NCI-H510A (cell line): ENCODE measurements at regions not wholly inside any gene's neighbourhood (a gene's known extent, or its start where the extent isn't known, plus 50 kb on each side); places are given as distances from the start of the nearest gene placed in this dataset.
"Not testable (repeated sequence)": the region's sequence is repeated elsewhere in the genome, so short reads cannot be mapped to it uniquely, and the experiment has no call there.

ENCODE experiments used
- DNase-seq: peaks from one replicate; lab custom pipeline; 2025; lab: John Stamatoyannopoulos, UW

GRCh38 chr6:106884576-106884975 is 90.0 kb downstream of the CD24 start:
- no peak for DNase-seq

DNA sequence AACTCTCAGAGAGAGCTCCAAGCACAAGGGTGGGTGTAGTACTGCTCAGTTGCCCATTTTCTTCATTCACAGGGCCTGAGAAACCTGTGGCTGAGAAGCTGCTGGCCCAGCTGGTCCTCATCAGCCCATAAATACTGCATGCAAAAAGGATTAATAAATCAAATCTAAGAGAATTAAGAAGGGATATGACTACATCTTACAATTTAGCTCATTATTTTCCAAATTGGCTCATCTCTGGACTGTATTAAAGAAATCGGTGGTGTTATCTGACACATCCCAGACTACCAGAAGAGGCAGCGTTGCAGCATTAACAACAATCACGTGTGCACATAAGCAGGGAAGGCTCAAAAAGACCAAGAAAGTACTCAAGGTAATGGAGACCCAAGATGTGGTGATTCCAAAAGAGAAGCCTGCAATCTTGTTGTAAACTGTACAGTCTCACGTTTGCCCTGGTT is 90.7 kb downstream of the CD24 start:
- DNase-seq = no peak

DNA sequence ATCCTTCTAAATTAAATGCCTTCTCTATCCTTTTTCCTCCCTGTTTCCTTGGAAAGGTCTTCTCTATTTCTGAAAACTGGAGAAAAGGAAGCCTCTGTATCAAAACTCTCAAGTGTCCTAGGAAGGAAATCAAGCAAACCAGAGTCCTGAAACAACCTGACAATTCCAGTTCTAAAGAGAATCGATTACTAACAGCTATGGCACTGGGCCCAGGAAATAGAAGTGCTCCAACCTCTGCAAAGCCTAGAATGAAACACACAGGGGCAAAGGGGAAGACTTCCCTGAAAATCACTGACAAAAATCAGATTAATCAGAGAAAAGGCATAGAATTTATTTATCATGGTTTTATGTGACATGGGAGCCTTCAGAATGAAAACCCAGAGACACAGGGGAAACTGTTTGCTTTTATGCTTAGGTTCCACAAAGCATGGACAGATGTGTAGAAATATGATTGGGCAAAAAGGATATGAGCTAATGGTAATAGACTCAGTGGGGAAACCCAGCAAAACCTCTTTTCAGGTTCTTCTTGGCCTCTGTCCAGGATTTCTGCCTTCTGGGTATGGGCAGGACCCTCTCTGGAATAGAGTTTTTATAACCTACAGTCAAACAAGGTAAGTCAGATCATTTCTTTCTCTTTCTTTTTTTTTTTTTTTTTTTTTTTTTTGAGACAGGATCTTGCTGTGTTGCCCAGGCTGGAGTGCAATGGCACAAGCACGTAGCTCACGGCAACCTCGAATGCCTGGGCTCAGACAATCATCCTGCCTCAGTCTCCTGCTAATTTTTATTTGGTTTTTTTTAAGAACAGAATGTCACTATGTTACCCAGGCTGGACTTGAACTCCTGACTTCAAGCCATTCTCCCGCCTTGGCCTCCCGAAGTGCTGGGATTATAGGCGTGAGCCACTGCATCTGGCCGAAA is 91.7 kb downstream of the CD24 start:
- no peak for DNase-seq

GRCh38 chr6:106882138-106882537 is 92.4 kb downstream of the CD24 start:
- no peak for DNase-seq

DNA sequence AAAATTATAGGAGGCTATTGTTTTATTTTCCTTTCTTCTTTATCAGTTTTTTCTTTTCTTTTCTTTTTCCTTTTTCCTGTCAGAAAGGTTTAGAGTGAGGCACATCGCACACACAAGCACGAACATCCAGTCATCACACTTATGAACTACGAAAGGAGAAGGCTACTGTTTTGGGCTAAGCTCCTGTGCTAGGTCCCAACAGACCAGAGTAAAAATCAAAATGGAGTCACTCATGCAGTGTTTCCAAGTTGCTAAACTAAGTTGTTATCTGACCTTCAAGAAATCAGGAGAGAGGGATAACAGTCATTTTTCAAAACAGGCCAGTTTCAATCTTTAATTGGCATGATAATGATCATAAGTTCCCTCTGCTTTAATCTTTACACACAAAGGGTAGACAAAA is 93.6 kb downstream of the CD24 start:
- DNase-seq = no peak

DNA sequence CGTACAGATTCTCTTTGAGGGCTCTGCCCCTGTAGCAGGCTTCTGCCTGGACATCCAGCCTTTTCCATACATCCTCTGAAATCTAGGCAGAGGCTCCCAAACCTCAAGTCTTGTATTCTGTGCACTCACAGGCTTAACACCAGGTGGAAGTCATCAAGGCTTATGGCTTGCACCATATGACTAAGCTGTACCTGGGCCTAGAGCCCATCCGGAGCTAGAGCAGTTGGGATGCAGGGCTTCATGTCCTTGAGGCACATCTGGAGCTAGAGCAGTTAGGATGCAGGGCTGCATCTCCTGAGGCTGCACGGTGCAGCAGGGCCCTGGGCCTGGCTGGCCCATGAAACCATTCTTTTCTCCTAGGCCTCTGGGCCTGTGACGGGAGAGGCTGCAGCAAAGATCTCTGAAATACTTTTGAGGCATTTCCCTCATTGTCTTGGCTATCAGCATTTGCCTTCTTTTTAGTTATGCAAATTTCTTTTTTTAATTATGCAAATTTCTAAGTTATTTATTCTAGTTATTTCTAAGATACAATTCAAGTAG is 98.7 kb downstream of the CD24 start:
- DNase-seq = no peak

DNA sequence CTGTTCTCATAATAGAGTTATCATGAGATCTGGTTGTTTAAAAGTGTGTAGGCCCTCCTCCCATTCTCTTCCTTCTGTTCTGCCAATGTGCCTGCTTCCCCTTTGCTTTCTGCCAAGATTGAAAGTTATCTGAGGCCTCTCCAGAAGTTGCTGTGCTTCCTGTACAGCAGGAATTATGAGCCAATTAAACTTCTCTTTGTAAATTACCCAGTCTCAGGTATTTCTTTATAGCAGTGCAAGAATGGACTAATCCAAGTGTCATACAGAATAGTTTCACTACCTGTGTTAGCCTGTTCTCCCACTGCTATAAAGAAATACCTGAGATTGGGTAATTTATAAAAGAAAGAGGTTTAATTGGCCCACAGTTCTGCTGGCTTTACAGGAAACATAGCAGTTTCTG is 100.0 kb downstream of the CD24 start:
- DNase-seq = no peak

DNA sequence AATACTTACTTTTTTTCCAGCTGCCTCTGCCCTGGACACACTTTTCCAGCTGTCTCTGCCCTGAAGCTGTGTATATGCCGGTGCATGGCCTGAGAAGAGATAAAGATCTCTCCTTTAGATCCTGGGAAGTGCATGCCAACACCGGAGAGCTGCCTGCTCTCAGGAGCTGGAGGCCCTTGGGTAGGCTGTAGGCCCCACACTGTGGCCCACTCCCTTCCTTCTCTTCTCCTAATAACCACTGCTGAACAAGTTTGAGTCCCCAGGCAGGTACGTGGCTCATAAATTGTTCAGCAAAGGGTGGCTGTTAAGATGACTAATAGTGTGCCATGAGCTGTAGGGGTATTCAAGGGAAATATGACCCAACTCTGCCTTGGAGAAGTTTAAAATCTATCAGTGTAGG is 102.5 kb downstream of the CD24 start:
- DNase-seq = no peak

DNA sequence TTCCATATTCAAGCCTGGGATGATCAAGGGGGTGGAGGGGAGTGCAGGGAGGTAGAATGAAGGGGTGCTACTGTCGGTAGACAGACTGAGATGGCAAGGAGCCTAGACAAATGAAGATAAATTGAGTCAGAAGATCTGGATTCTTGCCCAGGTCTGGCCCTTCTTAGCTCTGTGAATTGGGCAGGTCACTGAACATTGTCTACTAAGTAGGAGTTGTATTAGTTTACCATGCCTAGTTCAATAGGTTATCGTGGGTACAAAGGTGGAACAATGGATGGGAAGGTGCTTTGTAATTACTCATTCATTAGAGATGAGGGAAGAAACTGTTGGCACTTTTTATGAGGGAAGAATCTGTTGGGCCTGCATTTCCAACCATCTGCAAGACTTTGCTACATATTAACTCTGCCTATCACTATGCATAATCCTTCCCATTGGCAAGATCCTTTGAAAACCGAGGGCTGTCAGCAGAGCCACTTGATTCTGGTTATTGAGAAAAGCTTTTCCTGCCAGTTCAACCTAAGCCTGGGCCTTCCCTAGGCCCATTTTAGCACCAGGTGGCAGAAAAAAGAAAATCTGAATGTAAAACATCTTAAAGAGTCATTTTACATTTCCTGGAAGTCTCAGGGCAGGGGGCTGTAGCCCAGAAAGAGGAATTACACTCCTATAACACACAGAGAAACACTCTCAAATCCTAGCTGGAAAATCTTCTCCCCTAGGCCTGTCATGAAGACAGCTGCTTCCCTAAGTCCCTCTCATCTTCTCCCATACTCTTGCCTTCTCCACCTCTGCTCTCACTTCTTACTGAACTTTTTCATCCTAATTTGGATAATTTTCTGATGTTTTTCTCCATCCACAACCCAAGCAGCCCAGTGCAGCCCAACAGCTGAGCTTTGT is 103.5 kb downstream of the CD24 start:
- no peak for DNase-seq

GRCh38 chr6:106870069-106870468 is 104.5 kb downstream of the CD24 start:
- no peak for DNase-seq

DNA sequence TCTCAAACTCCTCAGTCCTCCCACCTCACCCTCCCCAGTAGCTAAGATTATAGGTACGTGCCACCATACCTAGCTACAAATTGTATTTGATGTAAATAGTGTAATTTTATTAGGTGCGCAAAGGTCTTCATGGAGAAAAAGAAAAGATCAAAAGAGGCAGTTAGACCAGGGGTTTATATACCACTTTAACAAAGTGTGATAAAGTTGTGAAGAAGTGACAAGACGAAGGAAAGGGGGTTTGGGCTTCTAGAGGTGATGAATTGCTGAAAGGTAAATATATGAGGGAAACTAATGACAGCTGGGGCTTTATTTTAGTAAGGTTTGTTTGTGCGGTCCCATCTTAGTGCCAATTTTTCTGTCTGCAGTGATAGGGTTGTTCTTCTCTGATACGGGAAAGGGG is 105.3 kb downstream of the CD24 start:
- DNase-seq = no peak

DNA sequence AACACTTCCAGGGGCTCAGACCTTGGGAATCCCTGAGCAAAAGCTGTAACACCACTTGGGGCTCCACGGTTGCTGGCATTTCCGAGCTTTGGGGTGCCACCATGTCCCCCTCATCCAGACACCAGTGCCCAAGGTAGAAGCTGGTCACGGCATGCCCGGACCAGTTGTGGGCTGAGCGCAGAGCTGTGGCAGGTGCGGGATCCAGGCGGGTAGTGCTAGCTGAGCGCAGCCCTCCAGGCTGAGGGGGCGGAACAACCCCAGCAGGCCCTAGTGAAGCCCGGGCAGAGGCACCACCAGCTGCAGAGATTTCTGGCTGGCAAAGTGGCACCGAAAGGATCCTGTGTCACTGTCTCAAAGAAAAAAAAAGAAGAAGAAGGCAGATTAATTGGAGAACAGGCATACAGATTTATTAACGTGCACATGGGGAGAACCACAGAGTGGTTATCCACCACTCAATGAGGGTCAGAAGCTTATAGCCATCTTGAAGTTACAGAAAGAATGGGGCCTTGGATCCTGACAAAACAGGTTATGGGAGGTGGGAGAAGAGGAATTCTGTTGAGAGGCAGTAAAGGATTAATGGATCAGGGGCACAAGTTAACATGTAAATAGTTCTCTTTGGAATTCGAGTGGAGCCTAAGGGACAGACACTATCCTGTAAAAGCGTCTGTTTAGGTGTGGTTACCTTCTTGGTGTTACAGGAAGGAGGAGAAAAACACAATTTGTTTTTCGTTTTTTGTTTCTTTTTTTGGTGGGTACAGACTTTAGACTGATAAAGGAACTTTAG is 107.5 kb downstream of the CD24 start:
- no peak for DNase-seq

DNA sequence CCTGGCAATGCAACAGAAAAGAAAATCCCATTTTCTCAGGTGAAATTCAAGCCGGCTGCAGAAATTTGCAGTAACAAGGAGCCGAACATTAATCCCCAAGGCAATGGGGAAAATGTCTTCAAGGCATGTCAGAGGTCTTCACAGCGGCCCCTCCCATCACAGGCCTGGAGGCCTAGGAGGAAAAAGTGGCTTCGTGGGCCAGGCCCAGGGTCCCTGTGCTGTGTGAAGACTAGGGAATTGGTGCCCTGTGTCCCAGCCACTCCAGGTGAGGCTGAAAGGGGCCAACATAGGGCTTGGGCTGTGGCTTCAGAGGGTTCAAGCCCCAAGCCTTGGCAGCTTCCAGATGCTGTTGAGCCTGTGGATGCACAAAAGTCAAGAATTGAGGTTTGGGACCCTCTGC is 111.7 kb downstream of the CD24 start:
- DNase-seq = no peak

GRCh38 chr6:106860940-106861339 is 113.6 kb downstream of the CD24 start:
- DNase-seq = no peak

DNA sequence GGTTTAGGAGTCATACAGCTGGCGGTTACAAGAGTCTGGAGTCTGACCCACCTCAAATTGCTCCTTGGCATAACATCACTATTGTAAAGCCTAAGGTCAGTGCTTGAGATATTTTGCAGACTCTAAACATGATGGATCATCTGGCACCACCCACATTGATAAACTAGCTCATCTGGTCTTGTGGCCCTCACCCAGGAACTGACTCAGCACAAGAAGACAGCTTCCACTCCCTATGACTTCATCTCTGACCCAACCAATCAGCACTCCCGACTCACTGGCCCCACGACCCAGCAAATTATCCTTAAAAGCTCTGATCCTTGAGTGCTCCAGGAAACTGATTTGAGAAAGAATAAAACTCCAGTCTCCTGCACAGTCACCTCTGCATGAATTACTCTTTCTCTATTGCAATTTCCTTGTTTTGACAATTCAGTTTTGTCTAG is 115.9 kb downstream of the CD24 start:
- DNase-seq = no peak

- DNase-seq = no peak
Observed at GRCh38 chr6:106857771-106858652, 116.5 kb downstream of the CD24 start.

- DNase-seq = not testable (repeated sequence)
Observed at GRCh38 chr6:106857310-106857709, 117.2 kb downstream of the CD24 start.

GRCh38 chr6:106856227-106856874 is 118.2 kb downstream of the CD24 start:
- DNase-seq = no peak

GRCh38 chr6:106855117-106855516 is 119.4 kb downstream of the CD24 start:
- DNase-seq = no peak

DNA sequence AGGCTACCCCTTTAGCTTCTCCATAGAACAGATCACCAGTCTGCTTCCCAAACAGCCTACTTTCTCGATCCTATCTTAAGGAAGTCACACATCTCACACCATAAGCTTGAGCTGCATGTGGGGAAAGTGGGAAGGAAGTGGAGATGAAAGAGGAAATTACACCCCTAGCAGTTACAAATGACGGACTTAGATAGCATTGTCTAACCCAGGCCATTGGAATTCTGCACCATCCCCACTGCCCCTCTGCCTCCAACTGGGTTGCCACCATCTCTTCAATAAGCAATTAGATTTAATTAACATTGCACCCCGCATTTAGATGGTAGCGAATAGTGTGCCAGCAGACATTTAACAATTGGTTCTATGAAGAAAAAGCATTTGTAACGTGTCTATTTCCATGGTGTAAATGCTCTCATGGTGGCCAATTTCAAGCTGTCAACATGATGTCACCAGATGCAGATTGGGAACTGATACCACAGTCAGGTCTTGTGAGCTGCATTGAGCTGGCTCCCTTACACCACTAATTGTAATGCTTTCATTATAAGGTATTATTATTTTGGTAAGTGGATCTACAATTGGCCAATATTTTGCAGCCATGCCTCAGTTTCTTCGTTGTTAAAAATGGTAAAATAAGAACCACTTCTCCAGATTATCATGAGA is 124.7 kb downstream of the CD24 start:
- DNase-seq = no peak
